ENCODE measurements at regions not wholly inside any gene's neighbourhood (a gene's known extent, or its start where the extent isn't known, plus 50 kb on each side); places are given as distances from the start of the nearest gene placed in this dataset.

DNA sequence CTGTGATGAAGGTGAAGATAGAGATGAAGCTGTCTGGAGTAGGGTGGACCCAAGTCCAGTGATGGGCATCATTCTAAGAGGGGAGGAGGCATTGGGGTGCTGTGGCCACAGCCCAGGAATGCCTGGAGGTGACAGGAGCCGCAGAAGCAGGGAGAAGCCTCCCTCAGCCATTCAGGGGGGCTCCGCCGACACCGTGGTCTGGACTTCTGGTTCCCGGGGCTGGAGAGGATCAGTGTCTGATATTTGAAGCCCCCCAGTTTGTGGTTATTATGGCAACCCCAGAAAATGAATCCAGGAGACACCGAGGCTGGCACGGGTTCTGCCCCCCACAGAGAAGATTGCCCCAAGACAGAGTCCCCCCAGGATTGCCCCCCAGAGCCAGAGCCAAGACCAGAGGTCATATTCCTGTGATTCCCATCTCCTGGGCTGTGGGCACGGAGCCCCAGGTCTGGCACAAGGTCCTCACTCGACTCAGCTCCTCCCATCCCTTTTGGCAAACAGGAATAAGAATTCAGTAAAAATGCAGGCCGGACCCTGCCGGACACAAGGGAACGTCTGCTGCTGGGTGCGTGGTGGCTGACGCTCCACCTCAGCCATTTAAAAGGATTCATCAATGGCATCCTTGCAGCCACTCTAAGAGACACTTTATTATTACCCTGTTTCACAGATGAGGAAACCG, 116.6 kb downstream of the CPZ start:
- Histone ChIP-seq H3K9me3 (ENCODE audit: control insufficient read depth in 4 of 4, insufficient read depth in 3 of 4, low read length in 3 of 4) (peaks cover 0 to 17% (median 10%) of the 10 kb centered on the region in 4 donors), H3K27me3 (ENCODE audit: control insufficient read depth in 3 of 3, insufficient read depth in 3 of 3, low read length in 2 of 3) (peaks cover 0 to 19% (median 12%) of the 10 kb centered on the region in 3 donors), H3K27ac (ENCODE audit: low read depth in 1 of 2, low read length in 1 of 2) (no peak overlapping the region), H3K9ac (ENCODE audit: insufficient read depth in 1 of 2, low read length in 2 of 2) (no peak overlapping the region), H3K36me3 (ENCODE audit: control insufficient read depth in 4 of 4, insufficient read depth in 4 of 4, low read length in 4 of 4) (no peaks in the 10 kb centered on the region), H3K4me3 (no peak overlapping the region), H3K4me1 (ENCODE audit: control insufficient read depth in 5 of 5, insufficient read depth in 5 of 5, low read length in 5 of 5) (no peaks in the 10 kb centered on the region)
- ATAC-seq (ENCODE audit: insufficient read depth, low FRiP score) (no peak), DNase-seq (no peak)
- 76 to 83% methylated on average over 15 of the region's 15 CpGs for WGBS, 2 donors
- TF ChIP-seq, protein P1, sequence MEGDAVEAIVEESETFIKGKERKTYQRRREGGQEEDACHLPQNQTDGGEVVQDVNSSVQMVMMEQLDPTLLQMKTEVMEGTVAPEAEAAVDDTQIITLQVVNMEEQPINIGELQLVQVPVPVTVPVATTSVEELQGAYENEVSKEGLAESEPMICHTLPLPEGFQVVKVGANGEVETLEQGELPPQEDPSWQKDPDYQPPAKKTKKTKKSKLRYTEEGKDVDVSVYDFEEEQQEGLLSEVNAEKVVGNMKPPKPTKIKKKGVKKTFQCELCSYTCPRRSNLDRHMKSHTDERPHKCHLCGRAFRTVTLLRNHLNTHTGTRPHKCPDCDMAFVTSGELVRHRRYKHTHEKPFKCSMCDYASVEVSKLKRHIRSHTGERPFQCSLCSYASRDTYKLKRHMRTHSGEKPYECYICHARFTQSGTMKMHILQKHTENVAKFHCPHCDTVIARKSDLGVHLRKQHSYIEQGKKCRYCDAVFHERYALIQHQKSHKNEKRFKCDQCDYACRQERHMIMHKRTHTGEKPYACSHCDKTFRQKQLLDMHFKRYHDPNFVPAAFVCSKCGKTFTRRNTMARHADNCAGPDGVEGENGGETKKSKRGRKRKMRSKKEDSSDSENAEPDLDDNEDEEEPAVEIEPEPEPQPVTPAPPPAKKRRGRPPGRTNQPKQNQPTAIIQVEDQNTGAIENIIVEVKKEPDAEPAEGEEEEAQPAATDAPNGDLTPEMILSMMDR (IDR thresholded peaks at IDR 0.05; ENCODE audit: control extremely low read depth, extremely low read depth): no peak

DNA sequence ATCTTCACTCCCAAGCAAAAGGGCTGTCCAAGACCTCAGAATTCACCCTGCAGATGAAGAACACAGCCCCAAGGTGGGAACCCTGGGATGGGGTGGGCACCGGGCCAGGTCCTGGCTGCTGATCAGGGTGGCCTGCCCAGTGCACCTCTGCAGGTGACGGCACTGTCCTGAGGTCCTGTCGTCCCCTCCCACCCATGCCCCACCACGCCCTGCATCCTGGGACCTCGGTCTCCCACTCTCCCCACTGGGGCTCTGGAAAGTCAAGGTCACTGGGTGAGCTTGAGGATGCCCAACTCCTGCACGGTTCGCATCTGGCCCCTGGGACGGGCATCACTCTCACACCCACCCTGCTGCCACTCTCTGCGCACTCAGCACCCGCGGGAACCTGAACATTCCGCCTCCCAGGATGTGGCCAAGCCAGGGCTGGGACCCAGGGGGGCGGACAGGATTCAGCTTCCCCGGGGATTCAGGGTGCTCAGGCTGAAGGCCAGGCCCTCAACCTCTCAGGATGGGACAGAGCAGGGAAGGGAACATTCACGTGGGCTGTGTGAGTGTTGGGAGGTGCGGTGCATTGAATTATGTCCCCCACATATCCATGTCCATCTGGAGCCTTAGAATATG, 115.9 kb downstream of the CPZ start:
- no peak overlapping the region for H3K9ac ChIP-seq (ENCODE audit: insufficient read depth in 1 of 2, low read length in 2 of 2)
- peaks cover 0 to 19% (median 12%) of the 10 kb centered on the region in 3 donors for H3K27me3 ChIP-seq (ENCODE audit: control insufficient read depth in 3 of 3, insufficient read depth in 3 of 3, low read length in 2 of 3)
- WGBS, 2 donors: 78 to 85% methylated on average over 16 of the region's 16 CpGs
- no peaks in the 10 kb centered on the region for H3K4me1 ChIP-seq (ENCODE audit: control insufficient read depth in 5 of 5, insufficient read depth in 5 of 5, low read length in 5 of 5)
- ATAC-seq (ENCODE audit: insufficient read depth, low FRiP score) (no peak), DNase-seq (no peak)
- H3K9me3 ChIP-seq (ENCODE audit: control insufficient read depth in 4 of 4, insufficient read depth in 3 of 4, low read length in 3 of 4): peaks cover 0 to 14% (median 7%) of the 10 kb centered on the region in 4 donors
- H3K36me3 ChIP-seq (ENCODE audit: control insufficient read depth in 4 of 4, insufficient read depth in 4 of 4, low read length in 4 of 4): no peaks in the 10 kb centered on the region
- no peak overlapping the region for H3K4me3 ChIP-seq
- TF ChIP-seq, protein P1 (IDR thresholded peaks at IDR 0.05; ENCODE audit: control extremely low read depth, extremely low read depth): no peak
- H3K27ac ChIP-seq (ENCODE audit: low read depth in 1 of 2, low read length in 1 of 2): no peak overlapping the region

GRCh38 chr4:8707045-8707781, 114.6 kb downstream of the CPZ start:
- Histone ChIP-seq H3K36me3 (ENCODE audit: control insufficient read depth in 4 of 4, insufficient read depth in 4 of 4, low read length in 4 of 4) (no peaks in the 10 kb centered on the region), H3K4me3 (no peak overlapping the region), H3K27ac (ENCODE audit: low read depth in 1 of 2, low read length in 1 of 2) (no peak overlapping the region), H3K9me3 (ENCODE audit: control insufficient read depth in 4 of 4, insufficient read depth in 3 of 4, low read length in 3 of 4) (peaks cover 0 to 14% (median under 1%) of the 10 kb centered on the region in 4 donors), H3K27me3 (ENCODE audit: control insufficient read depth in 3 of 3, insufficient read depth in 3 of 3, low read length in 2 of 3) (peaks cover 0 to 27% (median 12%) of the 10 kb centered on the region in 3 donors), H3K9ac (ENCODE audit: insufficient read depth in 1 of 2, low read length in 2 of 2) (no peak overlapping the region), H3K4me1 (ENCODE audit: control insufficient read depth in 5 of 5, insufficient read depth in 5 of 5, low read length in 5 of 5) (no peaks in the 10 kb centered on the region)
- DNase-seq (no peak), ATAC-seq (ENCODE audit: insufficient read depth, low FRiP score) (no peak)
- TF ChIP-seq, protein P1 (IDR thresholded peaks at IDR 0.05; ENCODE audit: control extremely low read depth, extremely low read depth): no peak
- WGBS, 2 donors: 45 to 66% methylated on average over 15 of the region's 15 CpGs

Measured in lung (tissue), 11 donors.